GM23248 (cell line): ENCODE measurements at regions not wholly inside any gene's neighbourhood (a gene's known extent, or its start where the extent isn't known, plus 50 kb on each side); places are given as distances from the start of the nearest gene placed in this dataset.

Source experiments
- EZH2 ChIP-seq: fragments of 200-600 bp; sonication (generic); IDR thresholded peaks from 2 replicates; pipeline ENCODE4 v1.6.1; 2018; ENCODE audit warnings: antibody characterized with exemption, mild to moderate bottlenecking; ENCODE audit not compliant: insufficient read depth, poor library complexity, severe bottlenecking
- EZH2phosphoT487 ChIP-seq: fragments of 200-600 bp; sonication (generic); IDR thresholded peaks from 2 replicates; pipeline ENCODE4 v1.6.1; 2018; ENCODE audit warnings: antibody characterized with exemption, moderate library complexity, mild to moderate bottlenecking, low read depth; ENCODE audit not compliant: insufficient read depth

DNA sequence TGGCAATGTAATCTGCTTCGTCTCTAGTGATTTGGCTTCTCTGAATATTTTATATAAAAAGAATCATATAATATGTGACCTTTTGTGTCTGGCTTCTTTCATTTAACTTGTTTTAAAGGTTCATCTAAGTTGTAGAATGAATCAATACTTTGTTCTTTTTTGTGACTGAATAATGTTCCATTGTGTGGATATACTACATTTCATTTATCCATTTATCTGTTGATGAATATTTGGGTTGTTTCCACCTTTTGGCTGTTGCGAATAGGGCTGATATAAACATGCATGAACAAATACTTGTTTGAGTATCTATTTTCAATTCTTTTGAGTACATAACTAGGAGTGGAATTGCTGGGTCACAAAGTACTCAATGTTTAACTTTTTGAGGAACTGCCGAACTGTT lies 63.8 kb upstream of the TNP1 start:
- no peak for TF ChIP-seq EZH2
- TF ChIP-seq EZH2phosphoT487, result no peak
